IMR-90 (cell line): ENCODE measurements at regions not wholly inside any gene's neighbourhood (a gene's known extent, or its start where the extent isn't known, plus 50 kb on each side); places are given as distances from the start of the nearest gene placed in this dataset.

Source experiments
- FOS ChIP-seq: fragments of 150-350 bp; IDR thresholded peaks from 2 replicates; pipeline ENCODE4 v1.6.1; 2016; ENCODE audit warnings: low read depth, low read length
- MAFK ChIP-seq: IDR thresholded peaks from 2 replicates; pipeline ENCODE4 v1.6.1; 2012; ENCODE audit warnings: low read depth, low read length, improper control_type of control experiment
- MAZ ChIP-seq: IDR thresholded peaks from 2 replicates; pipeline ENCODE4 v1.6.1; 2012; ENCODE audit warnings: low read depth, mild to moderate bottlenecking, low read length, improper control_type of control experiment, moderate library complexity, borderline replicate concordance
- POLR2A ChIP-seq: IDR thresholded peaks from 2 replicates; pipeline ENCODE4 v1.6.1; 2012; ENCODE audit warnings: mild to moderate bottlenecking, low read depth, low read length
- RCOR1 ChIP-seq: IDR thresholded peaks from 2 replicates; pipeline ENCODE4 v1.6.1; 2012; ENCODE audit warnings: mild to moderate bottlenecking, low read length, improper control_type of control experiment; ENCODE audit not compliant: insufficient replicate concordance
- RFX5 ChIP-seq: IDR thresholded peaks from 2 replicates; pipeline ENCODE4 v1.8.0; 2012; ENCODE audit warnings: low read depth, mild to moderate bottlenecking, low read length, moderate library complexity
- TF ChIP-seq, protein P1 (sequence below): conservative IDR thresholded peaks from 2 replicates; pipeline ENCODE4 v1.5.1; 2012; ENCODE audit warnings: mild to moderate bottlenecking, low read depth, low read length, improper control_type of control experiment
- TF ChIP-seq, protein P2 (sequence below): fragments of 150-350 bp; IDR thresholded peaks from 2 replicates; pipeline ENCODE4 v1.6.1; 2017; ENCODE audit warnings: mild to moderate bottlenecking, antibody characterized with exemption, low read length, low read depth

DNA sequence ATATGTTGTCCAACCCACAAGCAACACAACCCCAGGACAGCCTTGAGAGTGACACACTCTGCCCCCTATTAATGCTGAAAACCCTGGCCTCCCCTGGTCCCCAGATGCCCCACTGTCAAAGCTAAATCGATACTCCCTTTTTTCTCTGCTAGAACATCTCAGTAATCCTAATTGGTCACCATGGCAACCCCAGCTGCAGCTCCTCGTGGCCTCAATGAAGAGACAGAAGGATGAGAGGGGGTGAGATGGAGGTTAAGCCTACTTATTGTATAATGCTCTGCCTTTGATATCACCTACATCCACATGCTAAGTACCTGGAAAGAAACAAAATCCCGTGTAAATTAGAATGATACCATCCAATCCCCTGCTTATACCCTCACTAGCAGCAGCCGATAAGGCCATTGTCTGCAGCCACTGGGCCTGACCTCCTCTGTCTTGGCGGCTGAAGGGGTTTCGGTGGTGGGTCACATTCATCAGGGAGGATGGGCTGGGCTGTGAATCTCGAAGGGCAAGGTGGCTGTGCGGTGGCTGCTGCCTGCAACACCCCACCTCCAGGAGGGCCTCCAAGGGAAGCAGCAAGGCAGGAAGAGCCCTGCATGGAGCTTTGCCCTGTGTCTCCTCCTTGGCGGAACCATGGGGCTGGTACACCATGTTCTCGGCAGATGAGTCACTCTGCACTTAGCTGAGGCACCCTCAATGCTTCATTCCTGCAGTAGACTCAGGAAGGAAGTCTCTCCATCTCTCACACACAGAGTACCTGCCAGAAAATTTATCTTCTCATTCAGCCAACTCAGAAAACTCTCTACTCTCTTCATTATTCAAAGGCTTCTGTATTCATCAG is 399.5 kb downstream of the BUD13 start:
- no peak for TF ChIP-seq POLR2A
- TF ChIP-seq, protein P1, sequence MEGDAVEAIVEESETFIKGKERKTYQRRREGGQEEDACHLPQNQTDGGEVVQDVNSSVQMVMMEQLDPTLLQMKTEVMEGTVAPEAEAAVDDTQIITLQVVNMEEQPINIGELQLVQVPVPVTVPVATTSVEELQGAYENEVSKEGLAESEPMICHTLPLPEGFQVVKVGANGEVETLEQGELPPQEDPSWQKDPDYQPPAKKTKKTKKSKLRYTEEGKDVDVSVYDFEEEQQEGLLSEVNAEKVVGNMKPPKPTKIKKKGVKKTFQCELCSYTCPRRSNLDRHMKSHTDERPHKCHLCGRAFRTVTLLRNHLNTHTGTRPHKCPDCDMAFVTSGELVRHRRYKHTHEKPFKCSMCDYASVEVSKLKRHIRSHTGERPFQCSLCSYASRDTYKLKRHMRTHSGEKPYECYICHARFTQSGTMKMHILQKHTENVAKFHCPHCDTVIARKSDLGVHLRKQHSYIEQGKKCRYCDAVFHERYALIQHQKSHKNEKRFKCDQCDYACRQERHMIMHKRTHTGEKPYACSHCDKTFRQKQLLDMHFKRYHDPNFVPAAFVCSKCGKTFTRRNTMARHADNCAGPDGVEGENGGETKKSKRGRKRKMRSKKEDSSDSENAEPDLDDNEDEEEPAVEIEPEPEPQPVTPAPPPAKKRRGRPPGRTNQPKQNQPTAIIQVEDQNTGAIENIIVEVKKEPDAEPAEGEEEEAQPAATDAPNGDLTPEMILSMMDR: no peak
- TF ChIP-seq RCOR1: no peak
- no peak for TF ChIP-seq MAZ
- TF ChIP-seq, protein P2, sequence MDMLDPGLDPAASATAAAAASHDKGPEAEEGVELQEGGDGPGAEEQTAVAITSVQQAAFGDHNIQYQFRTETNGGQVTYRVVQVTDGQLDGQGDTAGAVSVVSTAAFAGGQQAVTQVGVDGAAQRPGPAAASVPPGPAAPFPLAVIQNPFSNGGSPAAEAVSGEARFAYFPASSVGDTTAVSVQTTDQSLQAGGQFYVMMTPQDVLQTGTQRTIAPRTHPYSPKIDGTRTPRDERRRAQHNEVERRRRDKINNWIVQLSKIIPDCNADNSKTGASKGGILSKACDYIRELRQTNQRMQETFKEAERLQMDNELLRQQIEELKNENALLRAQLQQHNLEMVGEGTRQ: no peak
- TF ChIP-seq MAFK: no peak
- TF ChIP-seq RFX5: no peak
- no peak for TF ChIP-seq FOS
